SK-N-SH treated with all-trans-retinoic acid at 6 μM for 48 hours (cell line): ENCODE measurements at regions not wholly inside any gene's neighbourhood (a gene's known extent, or its start where the extent isn't known, plus 50 kb on each side); places are given as distances from the start of the nearest gene placed in this dataset.
A peak's percentile ranks its signal among the peaks of the same experiment; 100 is the strongest.

Experiments
- ATAC-seq: fragments of 200-7000 bp; cut with Tn5 transposase; 3 replicates; pipeline ENCODE4 v1.9.1; 2020; ENCODE audit warnings: mild to moderate bottlenecking, moderate library complexity
- BACH2 ChIP-seq: fragments of 250-450 bp; sonication (Bioruptor Pico); IDR thresholded peaks from 2 replicates; pipeline ENCODE4 v1.9.0; 2021; ENCODE audit warnings: mild to moderate bottlenecking, borderline replicate concordance
- CREB5 ChIP-seq: fragments of 250-450 bp; sonication (Bioruptor Pico); IDR thresholded peaks from 2 replicates; pipeline ENCODE4 v1.5.1; 2020; ENCODE audit warnings: low read depth, mild to moderate bottlenecking, moderate library complexity
- CSDC2 ChIP-seq: fragments of 250-450 bp; sonication (Bioruptor Pico); IDR thresholded peaks from 2 replicates; pipeline ENCODE4 v1.5.0; 2020; ENCODE audit warnings: mild to moderate bottlenecking, moderate library complexity
- CSRNP3 ChIP-seq: fragments of 250-450 bp; sonication (Bioruptor Pico); IDR thresholded peaks from 2 replicates; pipeline ENCODE4 v1.5.1; 2021; ENCODE audit warnings: mild to moderate bottlenecking, moderate library complexity
- ESRRG ChIP-seq: fragments of 250-450 bp; sonication (Bioruptor Pico); IDR thresholded peaks from 2 replicates; pipeline ENCODE4 v1.6.1; 2021; ENCODE audit warnings: mild to moderate bottlenecking
- GLIS3 ChIP-seq: fragments of 250-450 bp; sonication (Bioruptor Pico); IDR thresholded peaks from 2 replicates; pipeline ENCODE4 v1.5.0; 2020; ENCODE audit warnings: mild to moderate bottlenecking, moderate library complexity
- ISL1 ChIP-seq: fragments of 250-450 bp; sonication (Bioruptor Pico); IDR thresholded peaks from 2 replicates; pipeline ENCODE4 v2.1.2; 2022; ENCODE audit warnings: mild to moderate bottlenecking, moderate library complexity
- OSR1 ChIP-seq: fragments of 250-450 bp; sonication (Bioruptor Pico); IDR thresholded peaks from 2 replicates; pipeline ENCODE4 v1.8.0; 2022; ENCODE audit warnings: moderate library complexity, mild to moderate bottlenecking, inconsistent platforms
- PATZ1 ChIP-seq: fragments of 250-450 bp; sonication (Bioruptor Pico); IDR thresholded peaks from 2 replicates; pipeline ENCODE4 v1.8.0; 2020; ENCODE audit warnings: mild to moderate bottlenecking, moderate library complexity, borderline replicate concordance
- POU6F1 ChIP-seq: fragments of 250-450 bp; sonication (Bioruptor Pico); IDR thresholded peaks from 2 replicates; pipeline ENCODE4 v1.8.0; 2021; ENCODE audit warnings: low read depth, mild to moderate bottlenecking, moderate library complexity, borderline replicate concordance
- PPARA ChIP-seq: fragments of 250-450 bp; sonication (Bioruptor Pico); IDR thresholded peaks from 2 replicates; pipeline ENCODE4 v1.5.0; 2020; ENCODE audit warnings: mild to moderate bottlenecking, borderline replicate concordance
- RARB ChIP-seq: fragments of 250-450 bp; sonication (Bioruptor Pico); IDR thresholded peaks from 2 replicates; pipeline ENCODE4 v1.8.0; 2021; ENCODE audit warnings: mild to moderate bottlenecking, moderate library complexity
- TCF4 ChIP-seq: fragments of 250-450 bp; sonication (Bioruptor Pico); IDR thresholded peaks from 2 replicates; pipeline ENCODE4 v1.8.0; 2021; ENCODE audit warnings: mild to moderate bottlenecking, moderate library complexity, borderline replicate concordance
- TOX ChIP-seq: fragments of 250-450 bp; sonication (Bioruptor Pico); IDR thresholded peaks from 2 replicates; pipeline ENCODE4 v1.8.0; 2021; ENCODE audit warnings: mild to moderate bottlenecking, moderate library complexity, borderline replicate concordance
- ZFP3 ChIP-seq: fragments of 250-450 bp; sonication (Bioruptor Pico); IDR thresholded peaks from 2 replicates; pipeline ENCODE4 v1.5.0; 2020; ENCODE audit warnings: mild to moderate bottlenecking, moderate library complexity
- ZFP30 ChIP-seq: fragments of 450-650 bp; formaldehyde crosslinking; IDR thresholded peaks from 2 replicates; pipeline ENCODE4 v1.5.0; 2022; ENCODE audit warnings: mild to moderate bottlenecking, moderate library complexity
- ZNF565 ChIP-seq: fragments of 450-650 bp; formaldehyde crosslinking; conservative IDR thresholded peaks from 2 replicates; pipeline ENCODE4 v1.5.0; 2020; ENCODE audit warnings: low read depth, mild to moderate bottlenecking, moderate library complexity
- ZNF70 ChIP-seq: fragments of 450-650 bp; formaldehyde crosslinking; IDR thresholded peaks from 2 replicates; pipeline ENCODE4 v1.5.0; 2020; ENCODE audit warnings: mild to moderate bottlenecking, moderate library complexity
- ZNF8 ChIP-seq: fragments of 450-650 bp; formaldehyde crosslinking; IDR thresholded peaks from 2 replicates; pipeline ENCODE4 v1.5.0; 2020; ENCODE audit warnings: mild to moderate bottlenecking, moderate library complexity

- no peak for TF ChIP-seq OSR1 (CRISPR knock-in tag)
- TF ChIP-seq ZNF565 (CRISPR knock-in tag) = no peak
- no peak for TF ChIP-seq GLIS3
- TF ChIP-seq BACH2 (CRISPR knock-in tag) = no peak
- TF ChIP-seq ISL1 (CRISPR knock-in tag) = no peak
- no peak for ATAC-seq
These were observed 96.1 kb upstream of the DNAH5 start for GRCh38 chr5:14040542-14040941.

GRCh38 chr5:14039576-14039975 lies 95.1 kb upstream of the DNAH5 start:
- ATAC-seq = peak; percentile 12
- TF ChIP-seq RARB (CRISPR knock-in tag) (no peak), ISL1 (CRISPR knock-in tag) (no peak), ZFP3 (CRISPR knock-in tag) (no peak), PPARA (CRISPR knock-in tag) (no peak), ZNF70 (no peak)

- no peak for ATAC-seq
These were observed 94.6 kb upstream of the DNAH5 start for GRCh38 chr5:14039063-14039462.

GRCh38 chr5:14038341-14038959 lies 94.0 kb upstream of the DNAH5 start:
- ATAC-seq = peak; percentile 12; the same call in 1 of the 3 replicates
- no peak for TF ChIP-seq CSDC2 (CRISPR knock-in tag)
- TF ChIP-seq CREB5 (CRISPR knock-in tag) = no peak
- no peak for TF ChIP-seq ZFP3 (CRISPR knock-in tag)
- TF ChIP-seq POU6F1 (CRISPR knock-in tag) = no peak
- TF ChIP-seq ESRRG = no peak
- no peak for TF ChIP-seq ZNF8 (CRISPR knock-in tag)
- no peak for TF ChIP-seq ZNF565 (CRISPR knock-in tag)
- no peak for TF ChIP-seq ZNF70
- no peak for TF ChIP-seq CSRNP3 (CRISPR knock-in tag)
- no peak for TF ChIP-seq TOX (CRISPR knock-in tag)
- no peak for TF ChIP-seq RARB (CRISPR knock-in tag)
- TF ChIP-seq TCF4 (CRISPR knock-in tag) = no peak

More at GRCh38 chr5:14039063-14039462, 94.6 kb upstream of the DNAH5 start:
- TF ChIP-seq CSDC2 (CRISPR knock-in tag) = no peak
- TF ChIP-seq PATZ1 = no peak
- TF ChIP-seq POU6F1 (CRISPR knock-in tag) = no peak
- TF ChIP-seq ZNF70 = no peak
- TF ChIP-seq RARB (CRISPR knock-in tag) = no peak
- TF ChIP-seq BACH2 (CRISPR knock-in tag) = no peak
- TF ChIP-seq TOX (CRISPR knock-in tag) = no peak
- no peak for TF ChIP-seq CSRNP3 (CRISPR knock-in tag)
- no peak for TF ChIP-seq PPARA (CRISPR knock-in tag)
- no peak for TF ChIP-seq OSR1 (CRISPR knock-in tag)
- no peak for TF ChIP-seq GLIS3
- TF ChIP-seq TCF4 (CRISPR knock-in tag) = no peak
- no peak for TF ChIP-seq ZFP3 (CRISPR knock-in tag)
- TF ChIP-seq ZFP30 = no peak
- no peak for TF ChIP-seq ZNF565 (CRISPR knock-in tag)
- TF ChIP-seq, all 23 proteins: peak for 0
